Motor neuron (in vitro differentiated cells): ENCODE measurements at regions not wholly inside any gene's neighbourhood (a gene's known extent, or its start where the extent isn't known, plus 50 kb on each side); places are given as distances from the start of the nearest gene placed in this dataset.
"Not testable (repeated sequence)": the region's sequence is repeated elsewhere in the genome, so short reads cannot be mapped to it uniquely, and the experiment has no call there.

Experiments used
- ATAC-seq, 8 experiments: fragments of 200-7000 bp; cut with Tn5 transposase; replicated peaks in 6 of 8; 2 replicates each; pipeline ENCODE4 v1.8.0; 2021; ENCODE audit warnings: mild to moderate bottlenecking in 8 of 8, moderate library complexity in 8 of 8
- H3K27ac ChIP-seq, 2 donors: fragments of 250-450 bp; sonication (Bioruptor Pico); 2 replicates each; pipeline ENCODE4 v1.9.0; 2021; ENCODE audit warnings: antibody characterized with exemption in 2 of 2, mild to moderate bottlenecking in 2 of 2, moderate library complexity in 1 of 2
- H3K4me1 ChIP-seq, 2 donors: fragments of 250-450 bp; sonication (Bioruptor Pico); replicated peaks in 1 of 2; 2 replicates each; pipeline ENCODE4 v1.6.1; 2021; ENCODE audit warnings: antibody characterized with exemption in 2 of 2, mild to moderate bottlenecking in 2 of 2, moderate library complexity in 1 of 2
- H3K4me3 ChIP-seq, 5 donors: fragments of 250-450 bp; sonication (Bioruptor Pico); 2 replicates each; pipeline ENCODE4 v1.9.0; 2021; ENCODE audit warnings: antibody characterized with exemption in 5 of 5, mild to moderate bottlenecking in 5 of 5, moderate library complexity in 4 of 5
- WGBS, 10 experiments: fragments of 450-650 bp; shearing (Covaris generic); methylation state at CpG; one replicate each; pipeline ENCODE4 v1.0.0; 2022; 5-methylcytosine and 5-hydroxymethylcytosine counted together
- in situ Hi-C, 9 experiments: fragments of 400-800 bp; cut with MboI; loops; one replicate each; pipeline ENCODE4 v1.15.0; 2021; ENCODE audit warnings: low sequenced_read_pairs in 9 of 9, low pct_unique_long_range_greater_than_20kb in 2 of 9; ENCODE audit not compliant: unreplicated experiment in 9 of 9

DNA sequence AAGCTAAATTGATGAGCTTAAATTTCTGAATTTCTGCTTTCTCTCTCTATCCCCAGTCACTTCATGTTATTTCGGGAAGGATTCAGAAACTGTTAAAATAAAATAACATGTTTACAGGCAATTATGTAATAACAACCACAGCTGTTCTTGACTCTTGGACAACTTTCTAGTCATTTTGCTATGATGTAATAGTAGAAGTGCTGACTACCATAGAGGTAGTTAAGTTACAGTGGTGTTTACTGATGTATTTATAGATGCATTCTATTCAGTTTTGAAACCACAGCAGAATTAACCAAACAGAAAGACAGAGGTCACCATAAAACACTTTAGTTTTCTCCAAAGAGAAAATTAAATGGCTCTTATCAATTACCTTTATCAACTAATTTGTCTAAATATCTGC is 1292.0 kb upstream of the CHAC2 start:
- no peak overlapping the region for H3K4me3 ChIP-seq
- whole genome bisulfite sequencing, 10 experiments: 0 to 100% (median 43%) methylated on average over 1 of the region's 1 CpG; no CpG with 5 or more reads in 3 of the 10 experiments
- in situ Hi-C loops: no loop called here
- ATAC-seq: no peak
- H3K27ac ChIP-seq: no peak overlapping the region
- H3K4me1 ChIP-seq: no peaks in the 10 kb centered on the region

DNA sequence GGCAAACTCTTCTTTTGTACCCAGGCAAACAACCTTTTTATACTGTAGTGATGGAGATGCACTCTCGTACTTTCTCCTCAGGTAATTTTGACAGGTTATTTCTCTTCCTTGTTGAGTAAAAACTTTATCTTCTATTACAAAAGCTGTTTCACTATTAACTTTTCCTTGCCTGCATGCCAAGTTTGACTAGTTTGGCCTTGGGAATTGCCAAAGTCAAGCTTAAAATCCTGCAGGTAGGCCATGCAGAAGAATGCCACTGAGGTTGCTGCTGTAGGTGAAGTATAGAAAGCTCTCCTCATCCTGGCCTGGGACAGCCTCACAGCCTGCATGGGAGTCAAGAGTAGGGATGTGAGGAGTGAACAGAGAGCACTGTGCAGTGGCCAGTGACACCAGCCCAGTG is 1293.5 kb upstream of the CHAC2 start:
- in situ Hi-C loops: no loop called here
- no peak for ATAC-seq
- H3K4me3 ChIP-seq: no peak overlapping the region
- no peaks in the 10 kb centered on the region for H3K4me1 ChIP-seq
- no peak overlapping the region for H3K27ac ChIP-seq
- WGBS, 10 experiments: 9 to 100% (median 93%) methylated on average over 1 of the region's 1 CpG; no CpG with 5 or more reads in 2 of the 10 experiments

DNA sequence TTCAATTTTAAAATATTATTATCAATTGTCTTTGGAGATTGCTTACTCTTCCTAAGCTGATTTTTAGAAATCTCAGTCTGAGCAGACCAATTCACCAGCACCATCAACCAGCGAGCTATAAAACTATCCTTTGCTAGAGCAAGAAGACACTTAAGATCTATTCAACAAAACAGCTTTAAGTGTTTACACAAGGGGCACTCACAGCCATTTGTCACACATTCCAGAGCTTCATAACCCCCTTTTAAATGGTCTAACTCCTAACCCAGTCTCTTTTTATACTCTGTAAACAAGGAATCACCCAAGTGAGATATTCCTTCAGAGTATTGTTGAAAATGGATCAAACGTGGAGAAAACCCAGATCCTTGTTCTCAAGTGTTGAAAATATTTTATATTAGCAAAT is 1294.1 kb upstream of the CHAC2 start:
- no peak for ATAC-seq
- Histone ChIP-seq H3K27ac (no peak overlapping the region), H3K4me3 (no peak overlapping the region), H3K4me1 (no peaks in the 10 kb centered on the region)
- WGBS, 10 experiments: 0 to 73% (median 48%) methylated on average over 1 to 2 of the region's 2 CpGs
- in situ Hi-C loops: no loop called here

DNA sequence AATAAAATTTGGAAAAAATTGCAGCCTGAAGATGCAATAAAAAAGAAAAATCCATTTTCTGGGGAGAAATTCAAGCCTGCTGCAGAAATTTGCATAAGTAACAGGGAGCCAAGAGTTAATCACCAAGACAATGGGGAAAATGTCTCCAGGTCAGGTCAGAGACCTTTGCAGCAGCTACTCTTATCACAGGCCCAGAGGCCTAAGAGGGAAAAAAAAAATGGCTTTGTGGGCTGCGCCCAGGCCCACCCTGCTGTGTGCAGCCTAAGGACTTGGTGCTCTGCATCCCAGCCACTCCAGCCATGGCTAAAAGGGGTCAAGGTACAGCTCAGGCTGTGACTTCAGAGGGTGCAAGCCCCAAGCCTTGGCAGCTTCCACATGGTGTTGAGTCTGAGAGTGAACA is 1297.1 kb upstream of the CHAC2 start:
- H3K4me1 ChIP-seq, ATAC-seq, H3K27ac ChIP-seq, in situ Hi-C loops, H3K4me3 ChIP-seq: not testable (repeated sequence)
- WGBS, 10 experiments: 0 to 43% (median 29%) methylated on average over 1 of the region's 1 CpG; no CpG with 5 or more reads in 7 of the 10 experiments

DNA sequence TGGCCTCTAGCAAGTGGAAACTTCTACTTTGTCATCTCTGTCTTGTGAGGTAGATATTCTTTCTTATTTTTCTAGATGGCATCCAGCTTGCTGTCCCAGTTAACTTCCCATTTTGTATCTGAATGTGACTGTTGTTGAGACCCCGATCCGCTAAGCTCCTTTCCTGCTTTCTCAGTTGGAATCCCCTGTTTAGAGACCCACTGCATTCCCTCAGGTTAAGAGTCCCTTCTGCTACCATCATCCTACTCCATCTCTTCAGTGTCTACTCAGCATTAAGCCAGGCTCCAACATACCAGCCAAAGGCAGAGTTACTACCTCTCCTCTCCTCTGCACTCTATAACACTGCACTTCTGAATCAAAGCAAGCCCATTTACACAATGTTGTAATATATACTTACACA is 1300.4 kb upstream of the CHAC2 start:
- Histone ChIP-seq H3K4me1 (no peaks in the 10 kb centered on the region), H3K4me3 (no peak overlapping the region), H3K27ac (no peak overlapping the region)
- WGBS, 10 experiments: 0 to 100% (median 49%) methylated on average over 1 to 2 of the region's 2 CpGs; no CpG with 5 or more reads in 3 of the 10 experiments
- in situ Hi-C loops: no loop called here
- no peak for ATAC-seq

GRCh38 chr2:52465287-52465686 is 1302.3 kb upstream of the CHAC2 start:
- no peak for ATAC-seq
- in situ Hi-C loops: no loop called here
- no peak overlapping the region for H3K4me3 ChIP-seq
- H3K4me1 ChIP-seq: no peaks in the 10 kb centered on the region
- H3K27ac ChIP-seq: no peak overlapping the region
- 0 to 100% (median 76%) methylated on average over 2 to 3 of the region's 3 CpGs; no CpG with 5 or more reads in 1 of the 10 experiments for WGBS, 10 experiments

DNA sequence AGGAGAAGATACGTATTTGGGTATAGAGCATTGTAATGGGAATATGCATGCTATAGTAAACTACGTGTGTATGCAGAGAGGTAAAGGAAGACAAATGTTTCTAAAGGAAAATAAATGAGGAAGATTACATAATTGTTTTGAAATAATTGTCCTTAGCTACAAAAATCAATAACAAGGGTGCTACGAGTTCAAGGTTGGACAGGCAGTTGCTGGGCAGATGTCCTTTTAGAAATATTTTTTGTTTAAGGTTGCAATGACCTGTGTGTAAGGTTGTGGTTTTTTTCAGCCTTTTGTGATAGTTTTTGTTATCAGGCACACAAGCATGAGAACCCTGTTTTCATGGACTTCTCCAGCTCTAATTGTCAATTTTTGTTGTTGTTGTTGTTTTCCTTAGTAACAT is 1304.1 kb upstream of the CHAC2 start:
- no peaks in the 10 kb centered on the region for H3K4me1 ChIP-seq
- 14 to 93% (median 61%) methylated on average over 1 to 3 of the region's 3 CpGs; no CpG with 5 or more reads in 1 of the 10 experiments for WGBS, 10 experiments
- ATAC-seq: no peak
- in situ Hi-C loops: no loop called here
- no peak overlapping the region for H3K27ac ChIP-seq
- no peak overlapping the region for H3K4me3 ChIP-seq

DNA sequence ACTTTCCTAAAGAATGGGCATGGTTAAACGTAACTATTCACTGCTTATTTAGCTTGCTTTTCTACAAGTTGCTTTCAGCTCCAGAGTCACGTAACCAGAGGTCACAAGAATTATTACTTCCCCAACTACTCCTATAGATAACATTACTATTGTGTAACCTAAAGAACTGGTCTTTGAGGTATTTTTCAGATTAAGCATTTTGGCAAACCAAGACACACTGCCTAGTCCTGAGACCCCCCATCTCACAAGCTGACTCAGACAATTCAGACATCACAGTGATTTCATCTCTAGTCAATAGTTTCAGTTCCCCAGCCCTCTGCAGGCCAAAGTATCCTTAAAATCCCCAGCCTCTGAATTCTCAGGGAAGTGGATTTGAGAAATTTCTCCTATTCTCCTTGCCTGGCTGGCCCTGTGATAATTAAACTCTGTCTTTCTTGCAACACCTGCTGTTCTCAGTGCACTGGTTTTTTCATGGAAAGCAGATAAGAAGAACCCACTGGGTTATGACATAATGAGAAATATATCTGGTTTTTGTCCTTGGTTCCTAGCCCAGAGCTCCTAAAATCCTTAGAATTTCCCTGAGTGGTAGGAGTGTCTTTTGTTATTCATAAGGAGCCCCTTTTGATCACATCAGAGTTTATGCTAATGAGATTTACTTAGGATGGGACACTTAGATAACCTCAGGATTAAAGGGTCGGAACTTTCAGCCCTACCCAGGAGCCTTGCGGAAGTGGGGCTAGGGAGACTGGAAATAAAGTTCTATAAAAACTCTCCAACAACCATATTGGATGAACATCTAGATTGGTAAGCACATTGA is 1310.8 kb upstream of the CHAC2 start:
- Histone ChIP-seq H3K4me3 (no peak overlapping the region), H3K4me1 (peaks cover 0 to 3% of the 10 kb centered on the region in 2 donors), H3K27ac (no peak overlapping the region)
- ATAC-seq: no peak
- 0 to 83% (median 66%) methylated on average over 3 to 4 of the region's 4 CpGs; no CpG with 5 or more reads in 2 of the 10 experiments for WGBS, 10 experiments
- in situ Hi-C loops: no loop called here

GRCh38 chr2:52454962-52455361 is 1312.6 kb upstream of the CHAC2 start:
- Histone ChIP-seq H3K27ac (no peak overlapping the region), H3K4me1 (peaks cover 0 to 3% of the 10 kb centered on the region in 2 donors), H3K4me3 (no peak overlapping the region)
- ATAC-seq: no peak
- in situ Hi-C loops: no loop called here

DNA sequence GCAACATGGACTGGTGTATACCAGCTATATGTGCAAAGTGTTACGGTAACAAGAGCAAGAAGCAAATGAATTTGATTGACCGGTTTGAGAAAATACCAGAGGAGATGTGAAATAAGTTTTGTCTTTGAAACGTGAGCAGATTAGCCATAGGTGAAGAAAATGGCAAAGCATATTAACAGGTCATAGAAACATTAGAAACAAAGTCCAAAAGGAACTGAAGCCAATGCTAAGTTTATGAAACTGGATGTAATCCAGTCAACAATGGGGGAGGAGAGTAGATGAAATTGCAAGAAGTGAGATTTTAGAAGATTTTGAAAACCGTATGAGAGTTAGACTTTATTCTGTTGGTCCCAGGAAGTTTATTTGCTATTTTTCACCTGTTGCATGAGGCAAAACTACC is 1315.4 kb upstream of the CHAC2 start:
- in situ Hi-C loops: no loop called here
- Histone ChIP-seq H3K27ac (no peak overlapping the region), H3K4me3 (no peak overlapping the region), H3K4me1 (peaks cover 0 to 3% of the 10 kb centered on the region in 2 donors)
- WGBS, 10 experiments: 33 to 96% (median 90%) methylated on average over 2 to 4 of the region's 4 CpGs
- no peak for ATAC-seq

- Histone ChIP-seq H3K4me3 (no peak overlapping the region), H3K4me1 (no peaks in the 10 kb centered on the region), H3K27ac (no peak overlapping the region)
- in situ Hi-C loops: no loop called here
- ATAC-seq: no peak
These were observed 1321.9 kb upstream of the CHAC2 start for GRCh38 chr2:52445686-52446085.

DNA sequence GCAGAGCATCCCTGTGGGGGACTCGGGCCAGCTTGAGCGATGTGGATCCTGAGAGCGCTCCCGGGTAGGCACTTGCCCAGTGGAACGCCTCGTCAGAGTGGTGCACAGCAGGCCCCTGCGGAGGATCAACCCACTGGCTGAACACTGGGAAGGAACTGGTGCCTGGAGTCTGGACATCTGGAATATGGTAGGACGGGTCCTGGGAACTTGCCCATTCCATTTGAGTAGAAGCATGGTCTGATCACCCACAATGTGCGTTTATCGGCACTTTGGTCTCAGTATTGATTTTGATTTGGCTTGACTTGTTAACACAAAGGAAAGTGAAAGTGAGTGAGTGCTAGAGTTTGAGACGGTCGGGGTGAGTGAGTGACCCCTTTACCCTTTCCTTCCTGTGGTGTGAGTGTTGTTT is 1336.2 kb upstream of the CHAC2 start:
- Histone ChIP-seq H3K4me1 (no peaks in the 10 kb centered on the region), H3K27ac (no peak overlapping the region), H3K4me3 (no peak overlapping the region)
- no peak for ATAC-seq
- 37 to 100% (median 93%) methylated on average over 1 to 8 of the region's 12 CpGs; no CpG with 5 or more reads in 3 of the 10 experiments for WGBS, 10 experiments
- in situ Hi-C loops: no loop called here

- in situ Hi-C loops: no loop called here
- 7 to 100% (median 71%) methylated on average over 2 to 3 of the region's 3 CpGs; no CpG with 5 or more reads in 2 of the 10 experiments for WGBS, 10 experiments
- Histone ChIP-seq H3K27ac (no peak overlapping the region), H3K4me3 (no peak overlapping the region), H3K4me1 (no peaks in the 10 kb centered on the region)
- ATAC-seq: no peak
These were observed 1337.9 kb upstream of the CHAC2 start for GRCh38 chr2:52429740-52430139.

- no peak for ATAC-seq
These were observed 1338.4 kb upstream of the CHAC2 start for GRCh38 chr2:52429171-52429570.

More at GRCh38 chr2:52429171-52429570, 1338.4 kb upstream of the CHAC2 start:
- 0 to 88% (median 69%) methylated on average over 1 to 2 of the region's 2 CpGs for WGBS, 10 experiments
- no peak overlapping the region for H3K27ac ChIP-seq
- no peak overlapping the region for H3K4me3 ChIP-seq
- H3K4me1 ChIP-seq: no peaks in the 10 kb centered on the region
- in situ Hi-C loops: no loop called here
